ENCODE measurements at regions not wholly inside any gene's neighbourhood (a gene's known extent, or its start where the extent isn't known, plus 50 kb on each side); places are given as distances from the start of the nearest gene placed in this dataset.

DNA sequence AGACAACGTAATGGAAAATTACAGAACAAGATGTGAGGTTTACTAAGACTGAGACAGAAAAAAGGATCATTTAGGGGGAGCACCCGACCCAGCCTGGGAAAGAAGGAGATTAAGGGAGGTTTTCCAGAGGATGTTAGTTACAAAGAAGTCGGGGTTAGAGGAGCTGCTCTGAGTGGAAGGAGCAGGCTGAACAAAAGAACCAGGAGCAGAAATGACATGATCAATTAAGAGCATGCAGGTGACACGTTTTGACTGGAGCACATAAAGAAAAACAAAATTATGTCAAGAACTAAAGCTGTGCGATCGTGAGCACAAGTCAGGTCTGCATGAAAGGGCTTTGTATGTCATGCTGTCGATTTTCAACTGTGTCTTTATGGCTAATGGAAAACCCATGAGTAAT is 417.3 kb upstream of the MARCKS start:
- TF ChIP-seq CTCF (IDR thresholded peaks at IDR 0.05) (no peak), POLR2A (IDR thresholded peaks at IDR 0.05) (no peak)

Data from ovary (tissue), 3 donors.